ENCODE measurements at regions not wholly inside any gene's neighbourhood (a gene's known extent, or its start where the extent isn't known, plus 50 kb on each side); places are given as distances from the start of the nearest gene placed in this dataset.

- Histone ChIP-seq H3K27me3 (no peaks in the 10 kb centered on the region), H3K9ac (no peak overlapping the region), H3K4me1 (no peaks in the 10 kb centered on the region), H3K27ac (no peak overlapping the region), H3K9me3 (no peaks in the 10 kb centered on the region; the same call in 1 of the 2 replicates), H3K4me2 (no peak overlapping the region), H4K20me1 (no peaks in the 10 kb centered on the region), H3K4me3 (no peak overlapping the region), H3K36me3 (no peaks in the 10 kb centered on the region)
- TF ChIP-seq Cebpa-rat (IDR thresholded peaks at IDR 0.05) = no peak
Observed at GRCh38 chr6:28696682-28697081, 171.0 kb downstream of the GPX5 start.

- Histone ChIP-seq H3K4me1 (no peaks in the 10 kb centered on the region), H3K4me3 (no peak overlapping the region), H4K20me1 (no peaks in the 10 kb centered on the region), H3K27me3 (no peaks in the 10 kb centered on the region), H3K9ac (no peak overlapping the region), H3K27ac (no peak overlapping the region), H3K9me3 (peaks cover 42% of the 10 kb centered on the region), H3K4me2 (no peak overlapping the region), H3K36me3 (no peaks in the 10 kb centered on the region)
- TF ChIP-seq Cebpa-rat (IDR thresholded peaks at IDR 0.05) = no peak
Observed at GRCh38 chr6:28707387-28708282, 182.0 kb downstream of the GPX5 start.

GRCh38 chr6:28709478-28710349, 184.0 kb downstream of the GPX5 start:
- Histone ChIP-seq H3K27me3 (no peaks in the 10 kb centered on the region), H3K9me3 (peaks cover 42% of the 10 kb centered on the region), H3K4me2 (no peak overlapping the region), H3K4me1 (no peaks in the 10 kb centered on the region), H3K36me3 (no peaks in the 10 kb centered on the region), H3K27ac (no peak overlapping the region), H3K9ac (no peak overlapping the region), H3K4me3 (no peak overlapping the region), H4K20me1 (no peaks in the 10 kb centered on the region)
- no peak for TF ChIP-seq Cebpa-rat (IDR thresholded peaks at IDR 0.05)

- no peak overlapping the region for H3K27ac ChIP-seq
- H4K20me1 ChIP-seq = no peaks in the 10 kb centered on the region
- H3K9ac ChIP-seq = no peak overlapping the region
- H3K9me3 ChIP-seq = peaks cover 42% of the 10 kb centered on the region
- no peak for TF ChIP-seq Cebpa-rat (IDR thresholded peaks at IDR 0.05)
- no peaks in the 10 kb centered on the region for H3K36me3 ChIP-seq
- H3K4me3 ChIP-seq = no peak overlapping the region
- H3K4me2 ChIP-seq = no peak overlapping the region
- no peaks in the 10 kb centered on the region for H3K4me1 ChIP-seq
- H3K27me3 ChIP-seq = no peaks in the 10 kb centered on the region
Observed at GRCh38 chr6:28710466-28711191, 184.9 kb downstream of the GPX5 start.

DNA sequence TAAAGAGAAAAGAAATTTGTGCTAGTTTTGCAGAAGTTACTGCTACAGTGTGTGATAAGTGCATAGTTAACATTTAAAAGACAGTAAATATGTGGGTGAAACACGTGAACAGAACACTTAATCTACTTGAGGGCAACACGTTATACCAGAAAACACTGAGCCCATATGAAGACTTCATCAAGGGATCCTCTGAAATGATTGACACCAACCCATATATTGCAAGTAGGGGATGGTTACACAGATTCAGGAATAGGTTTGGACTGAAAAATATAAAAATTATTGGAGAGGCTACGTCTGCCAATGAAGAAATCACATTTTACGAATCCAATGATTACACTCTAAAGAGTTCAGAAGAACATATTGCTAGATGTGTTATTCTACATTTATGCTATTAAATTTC, 185.6 kb downstream of the GPX5 start:
- Histone ChIP-seq H3K27ac (no peak overlapping the region), H3K36me3 (no peaks in the 10 kb centered on the region), H3K4me3 (no peak overlapping the region), H4K20me1 (no peaks in the 10 kb centered on the region), H3K4me1 (no peaks in the 10 kb centered on the region), H3K27me3 (no peaks in the 10 kb centered on the region), H3K9me3 (peaks cover 38% of the 10 kb centered on the region), H3K4me2 (no peak overlapping the region), H3K9ac (no peak overlapping the region)
- TF ChIP-seq Cebpa-rat (IDR thresholded peaks at IDR 0.05) = no peak

- Histone ChIP-seq H3K9me3 (peaks cover 32% of the 10 kb centered on the region), H3K27ac (no peak overlapping the region), H4K20me1 (no peaks in the 10 kb centered on the region), H3K4me2 (no peak overlapping the region), H3K4me1 (no peaks in the 10 kb centered on the region), H3K9ac (no peak overlapping the region), H3K36me3 (no peaks in the 10 kb centered on the region), H3K4me3 (no peak overlapping the region), H3K27me3 (no peaks in the 10 kb centered on the region)
- 0 out of 2 replicates have a peak, but pooled peaks have one; percentile 10 for TF ChIP-seq Cebpa-rat (IDR thresholded peaks at IDR 0.05)
Observed at GRCh38 chr6:28711788-28712341, 186.2 kb downstream of the GPX5 start.

DNA sequence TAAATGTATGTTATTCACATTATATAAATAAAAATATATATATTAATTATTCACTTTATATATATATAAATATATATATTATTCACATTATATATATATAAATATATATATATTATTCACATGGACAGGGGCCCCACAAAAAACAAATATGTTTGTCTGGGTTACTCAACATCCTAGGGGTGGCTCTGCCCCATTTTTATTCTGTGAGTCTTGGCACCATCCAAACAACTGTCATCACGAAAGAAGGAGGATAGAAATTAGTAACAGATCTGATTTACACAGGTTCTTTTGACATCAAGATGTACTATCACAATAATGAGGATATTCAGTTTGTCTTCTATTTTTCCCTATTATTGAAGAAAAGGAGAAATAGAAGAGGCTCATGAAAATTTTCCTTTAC, 187.3 kb downstream of the GPX5 start:
- Histone ChIP-seq H3K36me3 (no peaks in the 10 kb centered on the region), H3K27ac (no peak overlapping the region), H3K4me3 (no peak overlapping the region), H4K20me1 (no peaks in the 10 kb centered on the region), H3K9ac (no peak overlapping the region), H3K27me3 (no peaks in the 10 kb centered on the region), H3K4me1 (no peaks in the 10 kb centered on the region), H3K4me2 (no peak overlapping the region), H3K9me3 (peaks cover 22% of the 10 kb centered on the region)
- TF ChIP-seq Cebpa-rat (IDR thresholded peaks at IDR 0.05) = no peak

DNA sequence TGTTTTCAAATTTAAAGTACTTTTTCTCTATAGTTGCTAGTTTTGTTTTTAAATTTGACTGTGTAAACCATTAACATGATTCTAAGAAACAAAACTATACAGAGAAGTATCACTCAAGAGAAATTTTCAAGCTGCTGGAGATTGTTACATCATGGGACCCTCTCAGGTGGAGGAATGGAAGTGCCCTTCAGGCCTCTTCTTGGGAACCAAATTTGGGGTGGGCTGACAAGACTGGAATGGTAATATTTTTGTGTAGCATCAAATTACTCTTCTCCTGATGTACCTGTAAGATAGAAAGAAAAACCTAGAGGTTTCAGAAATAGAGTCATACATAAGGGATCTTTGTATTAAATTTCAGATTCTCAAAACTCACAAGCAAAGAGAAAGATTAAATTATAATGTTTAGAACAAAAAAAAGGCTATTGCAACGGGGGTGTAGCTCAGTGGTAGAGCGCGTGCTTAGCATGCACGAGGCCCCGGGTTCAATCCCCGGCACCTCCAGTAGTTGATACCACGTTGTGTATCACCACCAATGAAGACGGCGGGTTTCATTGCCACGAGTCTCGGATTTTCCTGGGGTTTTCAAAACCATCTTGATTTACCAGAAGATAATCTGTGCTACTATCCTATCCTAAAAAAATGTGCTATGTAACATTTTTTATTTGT, 193.7 kb downstream of the GPX5 start:
- Histone ChIP-seq H3K4me1 (no peaks in the 10 kb centered on the region), H3K27me3 (no peaks in the 10 kb centered on the region), H3K9ac (no peak overlapping the region), H3K9me3 (no peaks in the 10 kb centered on the region), H3K27ac (no peak overlapping the region), H3K4me3 (no peak overlapping the region), H4K20me1 (no peaks in the 10 kb centered on the region), H3K4me2 (no peak overlapping the region), H3K36me3 (no peaks in the 10 kb centered on the region)
- TF ChIP-seq Cebpa-rat (IDR thresholded peaks at IDR 0.05) = no peak

Measured in BLaER1 (cell line).